ENCODE measurements at regions not wholly inside any gene's neighbourhood (a gene's known extent, or its start where the extent isn't known, plus 50 kb on each side); places are given as distances from the start of the nearest gene placed in this dataset.
"Not testable (repeated sequence)": the region's sequence is repeated elsewhere in the genome, so short reads cannot be mapped to it uniquely, and the experiment has no call there.

- Mint-ChIP-seq H3K4me1 (ENCODE audit: low read depth) (no peaks in the 10 kb centered on the region), H3K27ac (no peak overlapping the region), H3K4me3 (no peak overlapping the region), H3K36me3 (ENCODE audit: low read depth) (no peaks in the 10 kb centered on the region), H3K9me3 (no peaks in the 10 kb centered on the region), H3K27me3 (peaks cover 6% of the 10 kb centered on the region)
- ChIA-PET POLR2A (no interaction called here), CTCF (interaction anchor here (1.4 kb wide), 1 partner anchor 128 kb away, joined by 4 read pairs; no protein-coding TSS in a partner anchor)
- intact Hi-C loops (cut with micrococcal nuclease), result no loop called here
- no peak for TF ChIP-seq CTCF (IDR thresholded peaks at IDR 0.05)
- no peak for ATAC-seq
- DNase-seq, result no peak
Measured at GRCh38 chr7:87287738-87288341, 57.6 kb upstream of the CROT start.

GRCh38 chr7:87288742-87289141 lies 56.7 kb upstream of the CROT start:
- H3K27ac Mint-ChIP-seq; intact Hi-C loops (cut with micrococcal nuclease): not testable (repeated sequence)

GRCh38 chr7:87295565-87295964 lies 49.9 kb upstream of the CROT start:
- intact Hi-C loops (cut with micrococcal nuclease); H3K36me3 Mint-ChIP-seq (ENCODE audit: low read depth); ATAC-seq; DNase-seq; H3K4me1 Mint-ChIP-seq (ENCODE audit: low read depth); H3K27ac Mint-ChIP-seq; H3K4me3 Mint-ChIP-seq: not testable (repeated sequence)
- Mint-ChIP-seq H3K27me3 (peaks cover 14% of the 10 kb centered on the region), H3K9me3 (peaks cover 21% of the 10 kb centered on the region)
- CTCF ChIA-PET, result interaction anchor here (0.7 to 1.3 kb wide), 2 partner anchors 17 to 121 kb away, joined by 3 read pairs; no protein-coding TSS in a partner anchor
- POLR2A ChIA-PET, result interaction anchor here (0.6 kb wide), 1 partner anchor 120 kb away, joined by 3 read pairs; no protein-coding TSS in a partner anchor

More at GRCh38 chr7:87288742-87289141, 56.7 kb upstream of the CROT start:
- DNase-seq; H3K27me3 Mint-ChIP-seq; H3K4me3 Mint-ChIP-seq; H3K36me3 Mint-ChIP-seq (ENCODE audit: low read depth); ATAC-seq; H3K9me3 Mint-ChIP-seq; H3K4me1 Mint-ChIP-seq (ENCODE audit: low read depth): not testable (repeated sequence)
- ChIA-PET CTCF (interaction anchor here (1.4 kb wide), 1 partner anchor 127 kb away, joined by 4 read pairs; no protein-coding TSS in a partner anchor), POLR2A (interaction anchor here (0.6 kb wide), 1 partner anchor 531 kb away, joined by 3 read pairs; no protein-coding TSS in a partner anchor)
